Loucy (cell line): ENCODE measurements at regions not wholly inside any gene's neighbourhood (a gene's known extent, or its start where the extent isn't known, plus 50 kb on each side); places are given as distances from the start of the nearest gene placed in this dataset.
"Not testable (repeated sequence)": the region's sequence is repeated elsewhere in the genome, so short reads cannot be mapped to it uniquely, and the experiment has no call there.

Experiments
- H2AFZ ChIP-seq: fragments of 200-600 bp; sonication (generic); 2 replicates; pipeline ENCODE4 v1.6.0; 2016; ENCODE audit warnings: antibody characterized with exemption, mild to moderate bottlenecking, low read length, moderate library complexity
- H3F3A ChIP-seq: fragments of 200-600 bp; 2 replicates; pipeline ENCODE4 v1.6.0; 2016; ENCODE audit warnings: antibody characterized with exemption, low read depth, mild to moderate bottlenecking
- H3K27me3 ChIP-seq: fragments of 200-600 bp; sonication (generic); 2 replicates; pipeline ENCODE4 v1.6.1; 2014; ENCODE audit warnings: low read length, mild to moderate bottlenecking; ENCODE audit not compliant: insufficient read depth, poor library complexity, severe bottlenecking
- H3K36me3 ChIP-seq: fragments of 200-600 bp; sonication (generic); 2 replicates; pipeline ENCODE4 v1.6.1; 2016; ENCODE audit warnings: low read length; ENCODE audit not compliant: insufficient read depth
- H3K4me1 ChIP-seq: fragments of 200-600 bp; sonication (generic); 2 replicates; pipeline ENCODE4 v1.5.1; 2014; ENCODE audit warnings: low read length, mild to moderate bottlenecking; ENCODE audit not compliant: insufficient read depth, poor library complexity, severe bottlenecking
- H3K4me2 ChIP-seq: fragments of 200-600 bp; sonication (generic); 2 replicates; pipeline ENCODE4 v1.6.0; 2014; ENCODE audit warnings: antibody characterized with exemption, low read length, low read depth, mild to moderate bottlenecking; ENCODE audit not compliant: poor library complexity, severe bottlenecking
- H3K4me3 ChIP-seq: fragments of 200-600 bp; sonication (generic); 2 replicates; pipeline ENCODE4 v1.5.1; 2014; ENCODE audit warnings: low read length, mild to moderate bottlenecking, mixed read lengths; ENCODE audit not compliant: poor library complexity, severe bottlenecking
- H3K79me2 ChIP-seq: fragments of 200-600 bp; sonication (generic); 2 replicates; pipeline ENCODE4 v1.6.1; 2014; ENCODE audit warnings: low read length; ENCODE audit not compliant: insufficient read depth
- H3K9ac ChIP-seq: fragments of 200-600 bp; sonication (generic); 2 replicates; pipeline ENCODE4 v1.6.0; 2014; ENCODE audit warnings: mild to moderate bottlenecking, low read depth, low read length, moderate library complexity; ENCODE audit not compliant: poor library complexity, severe bottlenecking
- H3K9me2 ChIP-seq: fragments of 200-600 bp; sonication (generic); replicated peaks from 2 replicates; pipeline ENCODE4 v1.6.1; 2016; ENCODE audit warnings: low read depth, low read length, mixed read lengths
- H3K9me3 ChIP-seq: fragments of 200-600 bp; sonication (generic); 2 replicates; pipeline ENCODE4 v1.6.1; 2014; ENCODE audit warnings: mild to moderate bottlenecking, antibody characterized with exemption, low read length, low read depth; ENCODE audit not compliant: insufficient read depth
- H4K20me1 ChIP-seq: fragments of 200-600 bp; sonication (generic); 2 replicates; pipeline ENCODE4 v1.6.0; 2014; ENCODE audit warnings: antibody characterized with exemption, low read length, mild to moderate bottlenecking; ENCODE audit not compliant: insufficient read depth, poor library complexity, severe bottlenecking
- EZH2phosphoT487 ChIP-seq: fragments of 200-600 bp; IDR thresholded peaks from 2 replicates; pipeline ENCODE4 v1.6.1; 2018; ENCODE audit warnings: antibody characterized with exemption, mild to moderate bottlenecking, moderate library complexity, borderline replicate concordance
- TF ChIP-seq, protein P1 (sequence below): fragments of 200-600 bp; sonication (generic); conservative IDR thresholded peaks from 2 replicates; pipeline ENCODE4 v1.5.1; 2014; ENCODE audit warnings: mild to moderate bottlenecking, antibody characterized with exemption, low read length

DNA sequence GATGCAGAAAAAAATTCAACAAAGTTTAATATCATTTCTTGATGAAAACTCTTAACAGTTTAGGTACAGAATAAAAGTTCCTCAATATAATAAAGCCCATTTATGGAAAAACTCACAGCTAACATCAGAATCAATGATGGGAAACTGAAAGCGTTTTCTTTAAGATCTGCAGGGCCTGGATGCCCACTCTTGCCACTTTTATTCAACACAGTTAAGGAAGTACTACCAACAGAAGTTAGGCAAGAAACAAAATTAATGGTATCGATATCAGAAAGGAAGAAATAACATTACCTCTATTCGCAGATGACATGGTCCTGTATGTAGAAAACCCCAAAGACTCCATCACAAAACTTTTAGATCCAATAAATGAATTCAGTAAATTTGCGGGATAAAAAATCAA lies 542.4 kb upstream of the RGMB start:
- Histone ChIP-seq H3K36me3 (no peaks in the 10 kb centered on the region), H3K4me3 (no peak overlapping the region), H3K9me3 (no peaks in the 10 kb centered on the region), H3K9me2 (no peaks in the 10 kb centered on the region), H3K79me2 (no peaks in the 10 kb centered on the region), H3K9ac (no peak overlapping the region), H2AFZ (no peak overlapping the region), H3F3A (no peaks in the 10 kb centered on the region), H3K4me2 (no peak overlapping the region), H3K27me3 (no peaks in the 10 kb centered on the region), H4K20me1 (no peaks in the 10 kb centered on the region), H3K4me1 (no peaks in the 10 kb centered on the region)
- TF ChIP-seq EZH2phosphoT487 = no peak
- TF ChIP-seq, protein P1, sequence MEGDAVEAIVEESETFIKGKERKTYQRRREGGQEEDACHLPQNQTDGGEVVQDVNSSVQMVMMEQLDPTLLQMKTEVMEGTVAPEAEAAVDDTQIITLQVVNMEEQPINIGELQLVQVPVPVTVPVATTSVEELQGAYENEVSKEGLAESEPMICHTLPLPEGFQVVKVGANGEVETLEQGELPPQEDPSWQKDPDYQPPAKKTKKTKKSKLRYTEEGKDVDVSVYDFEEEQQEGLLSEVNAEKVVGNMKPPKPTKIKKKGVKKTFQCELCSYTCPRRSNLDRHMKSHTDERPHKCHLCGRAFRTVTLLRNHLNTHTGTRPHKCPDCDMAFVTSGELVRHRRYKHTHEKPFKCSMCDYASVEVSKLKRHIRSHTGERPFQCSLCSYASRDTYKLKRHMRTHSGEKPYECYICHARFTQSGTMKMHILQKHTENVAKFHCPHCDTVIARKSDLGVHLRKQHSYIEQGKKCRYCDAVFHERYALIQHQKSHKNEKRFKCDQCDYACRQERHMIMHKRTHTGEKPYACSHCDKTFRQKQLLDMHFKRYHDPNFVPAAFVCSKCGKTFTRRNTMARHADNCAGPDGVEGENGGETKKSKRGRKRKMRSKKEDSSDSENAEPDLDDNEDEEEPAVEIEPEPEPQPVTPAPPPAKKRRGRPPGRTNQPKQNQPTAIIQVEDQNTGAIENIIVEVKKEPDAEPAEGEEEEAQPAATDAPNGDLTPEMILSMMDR = no peak

DNA sequence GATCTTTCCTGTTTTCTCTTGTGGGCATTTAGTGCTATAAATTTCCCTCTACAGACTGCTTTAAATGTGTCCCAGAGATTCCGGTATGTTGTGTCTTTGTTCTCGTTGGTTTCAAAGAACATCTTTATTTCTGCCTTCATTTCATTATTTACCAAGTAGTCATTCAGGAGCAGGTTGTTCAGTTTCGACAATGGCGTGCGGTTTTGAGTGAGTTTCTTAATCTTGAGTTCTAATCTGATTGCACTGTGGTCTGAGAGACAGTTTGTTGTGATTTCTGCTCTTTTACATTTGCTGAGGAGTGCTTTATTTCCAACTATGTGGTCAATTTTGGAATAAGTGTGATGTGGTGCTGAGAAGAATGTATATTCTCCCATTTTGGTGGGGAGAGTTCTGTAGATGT lies 535.7 kb upstream of the RGMB start:
- not testable (repeated sequence) for H3K9ac ChIP-seq, H3K79me2 ChIP-seq, H3K27me3 ChIP-seq, H3K9me3 ChIP-seq, H2AFZ ChIP-seq, H3K9me2 ChIP-seq, H3K36me3 ChIP-seq, H3K4me3 ChIP-seq, H3K4me1 ChIP-seq, H3K4me2 ChIP-seq, H3F3A ChIP-seq, H4K20me1 ChIP-seq

DNA sequence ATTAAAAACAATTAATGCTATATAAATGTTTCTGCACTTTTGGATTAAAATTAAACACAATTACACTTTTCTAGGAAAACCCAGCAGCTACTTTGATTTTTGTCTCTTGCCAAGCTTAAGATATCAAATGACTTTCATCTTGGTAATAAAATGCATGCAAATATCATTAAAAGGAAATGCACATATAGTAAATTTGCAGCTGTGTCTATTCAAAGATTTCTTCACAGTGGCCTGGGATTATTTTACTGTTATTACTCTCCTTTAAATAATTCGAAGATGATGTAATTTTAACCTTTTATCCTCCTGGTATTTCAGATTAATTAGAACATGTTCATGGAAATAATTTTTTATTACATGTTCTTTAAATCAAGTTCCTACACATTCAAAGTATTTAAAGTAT lies 529.5 kb upstream of the RGMB start:
- Histone ChIP-seq H3K9ac (no peak overlapping the region), H3K27me3 (no peaks in the 10 kb centered on the region), H3K4me2 (no peak overlapping the region), H3K4me1 (no peaks in the 10 kb centered on the region), H3K9me2 (no peaks in the 10 kb centered on the region), H3K9me3 (no peaks in the 10 kb centered on the region), H3K4me3 (no peak overlapping the region), H3K36me3 (no peaks in the 10 kb centered on the region), H3K79me2 (no peaks in the 10 kb centered on the region), H3F3A (no peaks in the 10 kb centered on the region), H4K20me1 (no peaks in the 10 kb centered on the region), H2AFZ (no peak overlapping the region)
- TF ChIP-seq EZH2phosphoT487 = no peak
- TF ChIP-seq, protein P1 = no peak

DNA sequence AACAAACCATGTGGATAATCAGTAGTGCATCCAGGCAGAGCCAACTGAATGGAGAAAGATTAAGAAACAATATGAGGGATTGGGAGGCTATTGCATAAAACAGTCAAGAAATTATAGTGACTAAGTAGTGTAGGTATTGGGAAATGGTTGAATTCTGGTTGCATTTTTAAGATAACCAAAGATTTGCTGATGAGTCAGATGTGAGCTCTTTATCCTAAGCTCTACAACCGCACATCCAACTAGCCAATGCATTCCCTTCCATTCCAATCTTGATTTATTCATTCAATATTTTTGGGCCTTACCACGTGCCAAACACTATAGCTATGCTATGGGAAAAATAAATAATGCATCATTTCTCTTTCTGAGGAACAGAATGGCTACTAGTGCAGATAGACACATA lies 524.5 kb upstream of the RGMB start:
- no peaks in the 10 kb centered on the region for H3K36me3 ChIP-seq
- H3K9me3 ChIP-seq = no peaks in the 10 kb centered on the region
- H4K20me1 ChIP-seq = no peaks in the 10 kb centered on the region
- H3F3A ChIP-seq = no peaks in the 10 kb centered on the region
- no peak overlapping the region for H3K9ac ChIP-seq
- no peaks in the 10 kb centered on the region for H3K9me2 ChIP-seq
- no peaks in the 10 kb centered on the region for H3K79me2 ChIP-seq
- no peak overlapping the region for H3K4me3 ChIP-seq
- TF ChIP-seq EZH2phosphoT487 = no peak
- TF ChIP-seq, protein P1 = no peak
- H3K27me3 ChIP-seq = no peaks in the 10 kb centered on the region
- no peaks in the 10 kb centered on the region for H3K4me1 ChIP-seq
- H3K4me2 ChIP-seq = no peak overlapping the region
- H2AFZ ChIP-seq = no peak overlapping the region
